Breast epithelium (tissue), 3 donors: ENCODE measurements at regions not wholly inside any gene's neighbourhood (a gene's known extent, or its start where the extent isn't known, plus 50 kb on each side); places are given as distances from the start of the nearest gene placed in this dataset.

Source experiments
- POLR2A ChIP-seq: fragments of 450-650 bp; IDR thresholded peaks from one replicate; pipeline ENCODE4 v1.6.1; 2016; ENCODE audit warnings: antibody characterized with exemption, mild to moderate bottlenecking, moderate library complexity
- TF ChIP-seq, protein P1 (sequence below), 3 donors: fragments of 450-650 bp; IDR thresholded peaks; one replicate each; pipeline ENCODE4 v1.5.1; 2016 to 2017; ENCODE audit warnings: antibody characterized with exemption in 3 of 3, mild to moderate bottlenecking in 3 of 3, moderate library complexity in 3 of 3

DNA sequence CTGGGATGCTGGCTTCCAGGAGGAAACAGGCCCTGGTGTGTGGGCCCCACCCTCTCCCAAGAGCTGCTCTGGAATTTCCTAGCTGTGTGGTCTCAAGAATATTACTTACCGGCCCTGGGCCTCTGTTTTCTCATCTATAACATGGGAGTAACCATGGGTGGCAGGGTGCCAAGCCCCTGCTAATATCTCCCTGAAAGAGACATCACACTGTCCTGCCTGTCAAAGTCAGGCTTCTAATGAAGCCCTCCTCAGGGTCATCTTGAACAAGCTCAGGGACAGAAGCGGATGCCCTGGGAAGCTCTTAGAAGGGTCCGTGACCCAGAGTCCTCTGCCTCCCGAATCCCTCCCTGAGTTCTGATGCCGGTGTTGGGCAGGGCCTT, 173.2 kb upstream of the HDAC4 start:
- TF ChIP-seq POLR2A: no peak
- TF ChIP-seq, protein P1, sequence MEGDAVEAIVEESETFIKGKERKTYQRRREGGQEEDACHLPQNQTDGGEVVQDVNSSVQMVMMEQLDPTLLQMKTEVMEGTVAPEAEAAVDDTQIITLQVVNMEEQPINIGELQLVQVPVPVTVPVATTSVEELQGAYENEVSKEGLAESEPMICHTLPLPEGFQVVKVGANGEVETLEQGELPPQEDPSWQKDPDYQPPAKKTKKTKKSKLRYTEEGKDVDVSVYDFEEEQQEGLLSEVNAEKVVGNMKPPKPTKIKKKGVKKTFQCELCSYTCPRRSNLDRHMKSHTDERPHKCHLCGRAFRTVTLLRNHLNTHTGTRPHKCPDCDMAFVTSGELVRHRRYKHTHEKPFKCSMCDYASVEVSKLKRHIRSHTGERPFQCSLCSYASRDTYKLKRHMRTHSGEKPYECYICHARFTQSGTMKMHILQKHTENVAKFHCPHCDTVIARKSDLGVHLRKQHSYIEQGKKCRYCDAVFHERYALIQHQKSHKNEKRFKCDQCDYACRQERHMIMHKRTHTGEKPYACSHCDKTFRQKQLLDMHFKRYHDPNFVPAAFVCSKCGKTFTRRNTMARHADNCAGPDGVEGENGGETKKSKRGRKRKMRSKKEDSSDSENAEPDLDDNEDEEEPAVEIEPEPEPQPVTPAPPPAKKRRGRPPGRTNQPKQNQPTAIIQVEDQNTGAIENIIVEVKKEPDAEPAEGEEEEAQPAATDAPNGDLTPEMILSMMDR (IDR thresholded peaks at IDR 0.05): no peak
